SKM-1 treated with dmso at 0.1 percent for 144 hours (cell line): ENCODE measurements at regions not wholly inside any gene's neighbourhood (a gene's known extent, or its start where the extent isn't known, plus 50 kb on each side); places are given as distances from the start of the nearest gene placed in this dataset.

Source experiments
- DNase-seq: peaks from one replicate; lab custom pipeline; 2025; ENCODE audit not compliant: unreplicated experiment; lab: John Stamatoyannopoulos, UW

- DNase-seq, result no peak
Observed at GRCh38 chr6:153645326-153645725, 393.7 kb upstream of the OPRM1 start.

- DNase-seq, result no peak
Observed at GRCh38 chr6:153644000-153644399, 395.0 kb upstream of the OPRM1 start.

- no peak for DNase-seq
Observed at GRCh38 chr6:153634416-153634815, 404.6 kb upstream of the OPRM1 start.

- DNase-seq, result no peak
Observed at GRCh38 chr6:153625089-153625488, 414.0 kb upstream of the OPRM1 start.

- no peak for DNase-seq
Observed at GRCh38 chr6:153624528-153624927, 414.5 kb upstream of the OPRM1 start.

GRCh38 chr6:153623496-153623895, 415.5 kb upstream of the OPRM1 start:
- no peak for DNase-seq

GRCh38 chr6:153621491-153621890, 417.5 kb upstream of the OPRM1 start:
- no peak for DNase-seq

GRCh38 chr6:153621070-153621469, 418.0 kb upstream of the OPRM1 start:
- no peak for DNase-seq

GRCh38 chr6:153618371-153619322, 420.4 kb upstream of the OPRM1 start:
- DNase-seq, result no peak

GRCh38 chr6:153616506-153616905, 422.5 kb upstream of the OPRM1 start:
- no peak for DNase-seq

- no peak for DNase-seq
Observed at GRCh38 chr6:153613719-153614455, 425.2 kb upstream of the OPRM1 start.

GRCh38 chr6:153602401-153602800, 436.6 kb upstream of the OPRM1 start:
- DNase-seq, result no peak

GRCh38 chr6:153599901-153600300, 439.1 kb upstream of the OPRM1 start:
- no peak for DNase-seq

GRCh38 chr6:153595903-153596302, 443.1 kb upstream of the OPRM1 start:
- DNase-seq, result no peak

- DNase-seq, result no peak
Observed at GRCh38 chr6:153594871-153595270, 444.2 kb upstream of the OPRM1 start.

GRCh38 chr6:153591159-153591558, 447.9 kb upstream of the OPRM1 start:
- DNase-seq, result no peak

GRCh38 chr6:153590411-153590810, 448.6 kb upstream of the OPRM1 start:
- DNase-seq, result no peak

GRCh38 chr6:153588330-153588729, 450.7 kb upstream of the OPRM1 start:
- no peak for DNase-seq

GRCh38 chr6:153583685-153584084, 452.6 kb upstream of the RGS17 start:
- DNase-seq, result no peak

- no peak for DNase-seq
Observed at GRCh38 chr6:153580776-153581175, 449.7 kb upstream of the RGS17 start.

- DNase-seq, result no peak
Observed at GRCh38 chr6:153575528-153575927, 444.4 kb upstream of the RGS17 start.

- DNase-seq, result no peak
Observed at GRCh38 chr6:153574231-153574630, 443.1 kb upstream of the RGS17 start.
